ENCODE measurements at regions not wholly inside any gene's neighbourhood (a gene's known extent, or its start where the extent isn't known, plus 50 kb on each side); places are given as distances from the start of the nearest gene placed in this dataset.
"Not testable (repeated sequence)": the region's sequence is repeated elsewhere in the genome, so short reads cannot be mapped to it uniquely, and the experiment has no call there.

DNA sequence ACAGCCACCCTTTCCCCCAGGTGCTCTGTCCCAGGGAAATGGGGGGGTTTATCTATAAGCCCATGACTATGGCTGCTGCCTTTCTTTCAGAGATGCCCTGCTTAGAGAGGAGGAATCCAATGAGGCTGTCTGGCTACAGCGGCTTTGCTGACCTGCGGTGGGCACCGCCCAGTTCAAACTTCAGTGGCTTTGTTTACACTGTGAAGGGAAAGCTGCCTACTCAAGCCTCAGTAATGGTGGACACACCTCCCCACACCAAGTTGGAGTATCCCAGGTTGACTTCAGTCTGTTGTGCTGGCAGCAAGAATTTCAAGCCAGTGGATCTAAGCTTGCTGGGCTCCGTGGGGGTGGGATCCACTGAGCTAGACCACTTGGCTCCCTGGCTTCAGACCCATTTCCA is 869.2 kb downstream of the SLC6A15 start:
- TF ChIP-seq, protein P1, sequence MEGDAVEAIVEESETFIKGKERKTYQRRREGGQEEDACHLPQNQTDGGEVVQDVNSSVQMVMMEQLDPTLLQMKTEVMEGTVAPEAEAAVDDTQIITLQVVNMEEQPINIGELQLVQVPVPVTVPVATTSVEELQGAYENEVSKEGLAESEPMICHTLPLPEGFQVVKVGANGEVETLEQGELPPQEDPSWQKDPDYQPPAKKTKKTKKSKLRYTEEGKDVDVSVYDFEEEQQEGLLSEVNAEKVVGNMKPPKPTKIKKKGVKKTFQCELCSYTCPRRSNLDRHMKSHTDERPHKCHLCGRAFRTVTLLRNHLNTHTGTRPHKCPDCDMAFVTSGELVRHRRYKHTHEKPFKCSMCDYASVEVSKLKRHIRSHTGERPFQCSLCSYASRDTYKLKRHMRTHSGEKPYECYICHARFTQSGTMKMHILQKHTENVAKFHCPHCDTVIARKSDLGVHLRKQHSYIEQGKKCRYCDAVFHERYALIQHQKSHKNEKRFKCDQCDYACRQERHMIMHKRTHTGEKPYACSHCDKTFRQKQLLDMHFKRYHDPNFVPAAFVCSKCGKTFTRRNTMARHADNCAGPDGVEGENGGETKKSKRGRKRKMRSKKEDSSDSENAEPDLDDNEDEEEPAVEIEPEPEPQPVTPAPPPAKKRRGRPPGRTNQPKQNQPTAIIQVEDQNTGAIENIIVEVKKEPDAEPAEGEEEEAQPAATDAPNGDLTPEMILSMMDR (IDR thresholded peaks at IDR 0.05; ENCODE audit: low read depth, low read length, missing control alignments): no peak
- in situ Hi-C loops (cut with HindIII; ENCODE audit: low sequenced_read_pairs): no loop called here
- H3K4me3 ChIP-seq (ENCODE audit: low read depth, low read length): no peak overlapping the region
- no peak for DNase-seq (ENCODE audit: low read depth)

DNA sequence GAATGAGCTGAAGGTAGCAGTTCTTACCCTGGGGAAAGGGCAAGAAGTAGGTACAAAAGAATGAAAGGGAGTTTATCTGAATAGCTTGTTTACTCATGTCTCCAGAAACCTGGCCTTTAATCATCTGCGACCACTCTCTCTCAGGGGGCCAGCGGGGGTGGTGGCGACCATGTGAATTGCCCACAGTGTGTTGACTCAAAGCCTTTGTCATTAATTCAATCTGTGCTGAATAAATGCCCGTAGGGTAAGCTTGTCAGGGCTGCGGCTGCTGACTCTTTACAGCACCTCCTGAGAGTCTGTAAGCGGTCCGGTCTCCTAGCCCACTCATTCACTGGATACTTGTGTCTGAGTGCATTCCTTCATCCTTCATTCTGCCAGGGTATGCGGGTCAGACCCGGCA is 874.4 kb downstream of the SLC6A15 start:
- in situ Hi-C loops (cut with HindIII; ENCODE audit: low sequenced_read_pairs): no loop called here
- TF ChIP-seq, protein P1 (IDR thresholded peaks at IDR 0.05; ENCODE audit: low read depth, low read length, missing control alignments): no peak
- no peak for DNase-seq (ENCODE audit: low read depth)
- no peak overlapping the region for H3K4me3 ChIP-seq (ENCODE audit: low read depth, low read length)

DNA sequence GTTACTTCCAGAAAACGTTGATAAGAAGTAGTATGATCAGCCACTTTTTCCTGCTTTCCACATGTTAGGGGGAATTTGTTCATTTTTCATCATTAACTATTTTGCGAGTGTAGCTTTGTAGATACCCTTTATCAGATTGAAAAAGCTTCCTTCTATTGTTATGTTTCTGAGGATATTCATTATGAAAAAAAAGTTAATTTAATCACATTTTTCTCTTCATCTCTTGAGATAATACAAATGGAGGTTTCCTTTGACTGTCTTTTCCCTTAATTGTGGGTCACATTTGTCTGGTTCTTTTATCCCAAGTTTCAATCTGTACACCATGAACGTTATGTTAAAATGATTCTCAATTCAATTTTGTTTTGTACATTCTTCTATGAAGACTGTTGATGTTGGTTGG is 875.7 kb downstream of the SLC6A15 start:
- no peak for DNase-seq (ENCODE audit: low read depth)
- in situ Hi-C loops (cut with HindIII; ENCODE audit: low sequenced_read_pairs): no loop called here
- no peak overlapping the region for H3K4me3 ChIP-seq (ENCODE audit: low read depth, low read length)
- TF ChIP-seq, protein P1 (IDR thresholded peaks at IDR 0.05; ENCODE audit: low read depth, low read length, missing control alignments): no peak

DNA sequence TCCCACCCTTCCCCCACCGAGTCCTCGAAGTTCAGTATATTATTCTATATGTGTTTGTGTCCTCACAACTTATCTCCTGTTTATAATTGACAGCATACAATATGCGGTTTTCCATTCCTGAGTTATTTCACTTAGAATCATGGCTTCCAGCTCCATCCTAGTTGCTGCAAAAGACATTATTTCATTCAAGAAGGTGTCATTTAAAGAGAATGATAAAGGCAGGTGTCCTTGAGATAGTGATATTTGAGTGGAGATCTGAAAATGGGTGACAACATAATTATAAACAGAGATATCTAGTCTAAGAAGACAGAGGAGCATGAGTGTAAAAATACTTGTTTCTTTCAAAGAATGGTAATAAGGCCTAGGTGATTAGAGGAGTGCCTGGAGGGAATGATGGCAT is 876.8 kb downstream of the SLC6A15 start:
- TF ChIP-seq, protein P1 (IDR thresholded peaks at IDR 0.05; ENCODE audit: low read depth, low read length, missing control alignments): no peak
- no peak for DNase-seq (ENCODE audit: low read depth)
- in situ Hi-C loops (cut with HindIII; ENCODE audit: low sequenced_read_pairs): no loop called here
- H3K4me3 ChIP-seq (ENCODE audit: low read depth, low read length): no peak overlapping the region

DNA sequence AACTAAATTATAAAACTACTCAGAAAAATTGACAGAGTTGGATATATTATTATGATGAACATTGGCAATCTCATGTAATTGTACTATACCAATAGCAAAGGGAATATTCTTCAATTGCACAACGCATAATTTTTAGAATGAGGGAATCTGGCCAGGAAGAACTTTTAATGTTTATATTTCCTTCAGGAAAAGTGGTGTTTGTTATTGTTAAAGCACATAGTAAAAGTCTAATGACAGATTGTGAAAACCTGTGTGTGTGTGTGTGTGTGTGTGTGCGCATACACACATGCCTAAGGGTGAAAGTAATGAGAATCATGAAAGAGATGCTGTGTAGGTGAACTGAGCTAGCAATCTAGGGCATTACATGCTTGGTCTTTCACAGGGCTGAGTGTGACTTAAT is 877.7 kb downstream of the SLC6A15 start:
- in situ Hi-C loops (cut with HindIII; ENCODE audit: low sequenced_read_pairs): no loop called here
- no peak overlapping the region for H3K4me3 ChIP-seq (ENCODE audit: low read depth, low read length)
- TF ChIP-seq, protein P1 (IDR thresholded peaks at IDR 0.05; ENCODE audit: low read depth, low read length, missing control alignments): no peak
- no peak for DNase-seq (ENCODE audit: low read depth)

DNA sequence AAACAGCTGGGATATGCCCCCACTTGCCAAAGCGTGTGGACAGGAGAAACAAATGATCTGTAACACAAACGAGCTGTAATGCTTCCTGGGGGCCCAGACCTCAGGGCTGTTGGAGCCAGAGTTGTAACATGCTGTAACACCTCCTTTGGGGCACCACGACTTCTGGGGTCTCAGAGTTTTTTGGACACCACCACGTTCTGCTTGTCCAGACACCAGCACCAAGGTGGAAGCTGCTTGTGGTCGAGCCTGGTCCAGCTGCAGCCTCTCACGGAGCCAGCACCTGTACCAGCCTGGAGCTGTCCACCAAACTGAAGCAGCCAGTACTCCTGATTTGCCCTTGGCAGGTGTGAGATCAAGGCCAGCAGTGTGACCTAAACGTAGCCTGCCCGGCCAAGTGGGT is 879.4 kb downstream of the SLC6A15 start:
- DNase-seq (ENCODE audit: low read depth): no peak
- TF ChIP-seq, protein P1 (IDR thresholded peaks at IDR 0.05; ENCODE audit: low read depth, low read length, missing control alignments): no peak
- in situ Hi-C loops (cut with HindIII; ENCODE audit: low sequenced_read_pairs): no loop called here
- no peak overlapping the region for H3K4me3 ChIP-seq (ENCODE audit: low read depth, low read length)

DNA sequence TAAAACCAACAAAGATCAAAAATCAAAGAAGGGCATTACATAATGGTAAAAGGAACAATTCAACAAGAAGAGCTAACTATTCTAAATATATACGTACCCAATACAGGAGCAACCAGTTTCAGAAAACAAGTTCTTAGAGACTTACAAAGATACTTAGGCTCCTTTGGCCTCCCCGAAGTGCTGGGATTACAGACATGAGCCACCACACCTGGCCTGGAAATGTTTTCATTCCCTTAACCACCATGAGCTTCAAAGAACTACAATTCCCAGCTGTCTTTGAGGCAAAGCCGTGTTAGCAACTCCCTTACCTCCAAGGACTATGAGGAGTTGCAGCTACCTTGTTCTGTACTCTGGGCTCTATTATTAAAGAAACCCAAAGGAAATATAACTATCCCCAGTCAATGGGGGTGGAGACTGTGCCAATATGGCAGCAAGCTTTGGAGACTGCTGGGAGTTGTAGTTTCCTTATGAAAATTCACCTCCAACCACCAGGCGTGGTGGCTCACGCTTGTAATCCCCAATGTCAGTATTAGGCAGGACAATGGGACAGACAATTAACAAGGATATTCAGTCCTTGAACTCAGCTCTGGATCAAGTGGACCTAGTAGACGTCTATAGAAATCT is 893.9 kb downstream of the SLC6A15 start:
- H3K4me3 ChIP-seq (ENCODE audit: low read depth, low read length); in situ Hi-C loops (cut with HindIII; ENCODE audit: low sequenced_read_pairs); DNase-seq (ENCODE audit: low read depth): not testable (repeated sequence)

All from astrocyte of the cerebellum (primary cell).